ENCODE measurements at regions not wholly inside any gene's neighbourhood (a gene's known extent, or its start where the extent isn't known, plus 50 kb on each side); places are given as distances from the start of the nearest gene placed in this dataset.

- no peak for DNase-seq (ENCODE audit: low spot score in 2 of 2)
- Histone ChIP-seq H3K4me3 (no peak overlapping the region), H3K9me3 (no peaks in the 10 kb centered on the region), H3K36me3 (replicated peaks) (no peaks in the 10 kb centered on the region), H3K4me1 (no peaks in the 10 kb centered on the region), H3K27me3 (ENCODE audit: low read depth) (no peaks in the 10 kb centered on the region)
- in situ Hi-C loops (cut with MboI; ENCODE audit: low sequenced_read_pairs): no loop called here
These were observed 180.3 kb downstream of the EMP1 start for GRCh38 chr12:13376610-13377373.

GRCh38 chr12:13375583-13376345 is 179.2 kb downstream of the EMP1 start:
- no peak overlapping the region for H3K4me3 ChIP-seq
- no peaks in the 10 kb centered on the region for H3K4me1 ChIP-seq
- no peak for DNase-seq (ENCODE audit: low spot score in 2 of 2)
- no peaks in the 10 kb centered on the region for H3K36me3 ChIP-seq (replicated peaks)
- H3K27me3 ChIP-seq (ENCODE audit: low read depth): no peaks in the 10 kb centered on the region
- H3K9me3 ChIP-seq: no peaks in the 10 kb centered on the region
- in situ Hi-C loops (cut with MboI; ENCODE audit: low sequenced_read_pairs): no loop called here

GRCh38 chr12:13374793-13375192 is 178.3 kb downstream of the EMP1 start:
- Histone ChIP-seq H3K36me3 (replicated peaks) (no peaks in the 10 kb centered on the region), H3K9me3 (no peaks in the 10 kb centered on the region), H3K4me1 (no peaks in the 10 kb centered on the region), H3K27me3 (ENCODE audit: low read depth) (no peaks in the 10 kb centered on the region), H3K4me3 (no peak overlapping the region)
- DNase-seq (ENCODE audit: low spot score in 2 of 2): no peak
- in situ Hi-C loops (cut with MboI; ENCODE audit: low sequenced_read_pairs): no loop called here

- Histone ChIP-seq H3K27me3 (ENCODE audit: low read depth) (no peaks in the 10 kb centered on the region), H3K36me3 (replicated peaks) (no peaks in the 10 kb centered on the region), H3K4me3 (no peak overlapping the region), H3K4me1 (peaks cover 6% of the 10 kb centered on the region; the same call in 1 of the 2 replicates), H3K9me3 (no peaks in the 10 kb centered on the region)
- in situ Hi-C loops (cut with MboI; ENCODE audit: low sequenced_read_pairs): no loop called here
- DNase-seq (ENCODE audit: low spot score in 2 of 2): no peak
These were observed 177.3 kb downstream of the EMP1 start for GRCh38 chr12:13373803-13374202.

- Histone ChIP-seq H3K27me3 (ENCODE audit: low read depth) (no peaks in the 10 kb centered on the region), H3K36me3 (replicated peaks) (no peaks in the 10 kb centered on the region), H3K4me1 (peaks cover 6% of the 10 kb centered on the region; the same call in 1 of the 2 replicates), H3K4me3 (no peak overlapping the region), H3K9me3 (no peaks in the 10 kb centered on the region)
- DNase-seq (ENCODE audit: low spot score in 2 of 2): no peak
- in situ Hi-C loops (cut with MboI; ENCODE audit: low sequenced_read_pairs): no loop called here
These were observed 176.6 kb downstream of the EMP1 start for GRCh38 chr12:13373131-13373530.

- no peak for DNase-seq (ENCODE audit: low spot score in 2 of 2)
- H3K4me1 ChIP-seq: peaks cover 6% of the 10 kb centered on the region; the same call in 1 of the 2 replicates
- in situ Hi-C loops (cut with MboI; ENCODE audit: low sequenced_read_pairs): no loop called here
- no peaks in the 10 kb centered on the region for H3K27me3 ChIP-seq (ENCODE audit: low read depth)
- no peak overlapping the region for H3K4me3 ChIP-seq
- no peaks in the 10 kb centered on the region for H3K36me3 ChIP-seq (replicated peaks)
- no peaks in the 10 kb centered on the region for H3K9me3 ChIP-seq
These were observed 175.9 kb downstream of the EMP1 start for GRCh38 chr12:13372386-13372785.

- H3K27me3 ChIP-seq (ENCODE audit: low read depth): no peaks in the 10 kb centered on the region
- no peaks in the 10 kb centered on the region for H3K36me3 ChIP-seq (replicated peaks)
- no peak overlapping the region for H3K4me3 ChIP-seq
- in situ Hi-C loops (cut with MboI; ENCODE audit: low sequenced_read_pairs): no loop called here
- H3K4me1 ChIP-seq: peaks cover 6% of the 10 kb centered on the region; the same call in 1 of the 2 replicates
- no peaks in the 10 kb centered on the region for H3K9me3 ChIP-seq
- no peak for DNase-seq (ENCODE audit: low spot score in 2 of 2)
These were observed 175.3 kb downstream of the EMP1 start for GRCh38 chr12:13371797-13372196.

GRCh38 chr12:13371367-13371766 is 174.8 kb downstream of the EMP1 start:
- Histone ChIP-seq H3K27me3 (ENCODE audit: low read depth) (no peaks in the 10 kb centered on the region), H3K9me3 (no peaks in the 10 kb centered on the region), H3K4me3 (no peak overlapping the region), H3K4me1 (peaks cover 6% of the 10 kb centered on the region; the same call in 1 of the 2 replicates), H3K36me3 (replicated peaks) (no peaks in the 10 kb centered on the region)
- no peak for DNase-seq (ENCODE audit: low spot score in 2 of 2)
- in situ Hi-C loops (cut with MboI; ENCODE audit: low sequenced_read_pairs): no loop called here

- DNase-seq (ENCODE audit: low spot score in 2 of 2): no peak
- peaks cover 6% of the 10 kb centered on the region; the same call in 1 of the 2 replicates for H3K4me1 ChIP-seq
- in situ Hi-C loops (cut with MboI; ENCODE audit: low sequenced_read_pairs): no loop called here
- no peaks in the 10 kb centered on the region for H3K36me3 ChIP-seq (replicated peaks)
- H3K27me3 ChIP-seq (ENCODE audit: low read depth): no peaks in the 10 kb centered on the region
- no peaks in the 10 kb centered on the region for H3K9me3 ChIP-seq
- no peak overlapping the region for H3K4me3 ChIP-seq
These were observed 173.0 kb downstream of the EMP1 start for GRCh38 chr12:13369474-13370056.

- H3K4me1 ChIP-seq: peaks cover 6% of the 10 kb centered on the region; the same call in 1 of the 2 replicates
- no peaks in the 10 kb centered on the region for H3K9me3 ChIP-seq
- in situ Hi-C loops (cut with MboI; ENCODE audit: low sequenced_read_pairs): no loop called here
- no peak overlapping the region for H3K4me3 ChIP-seq
- H3K27me3 ChIP-seq (ENCODE audit: low read depth): no peaks in the 10 kb centered on the region
- peak; percentile 18 to 39 for DNase-seq (ENCODE audit: low spot score in 2 of 2)
- no peaks in the 10 kb centered on the region for H3K36me3 ChIP-seq (replicated peaks)
These were observed 172.4 kb downstream of the EMP1 start for GRCh38 chr12:13368971-13369370.

- in situ Hi-C loops (cut with MboI; ENCODE audit: low sequenced_read_pairs): no loop called here
- H3K36me3 ChIP-seq (replicated peaks): no peaks in the 10 kb centered on the region
- H3K4me3 ChIP-seq: no peak overlapping the region
- H3K4me1 ChIP-seq: peaks cover 6% of the 10 kb centered on the region; the same call in 1 of the 2 replicates
- DNase-seq (ENCODE audit: low spot score in 2 of 2): no peak
- H3K27me3 ChIP-seq (ENCODE audit: low read depth): no peaks in the 10 kb centered on the region
- H3K9me3 ChIP-seq: no peaks in the 10 kb centered on the region
These were observed 171.9 kb downstream of the EMP1 start for GRCh38 chr12:13368431-13368830.

- DNase-seq (ENCODE audit: low spot score in 2 of 2): no peak
- Histone ChIP-seq H3K4me1 (peaks cover 6% of the 10 kb centered on the region; the same call in 1 of the 2 replicates), H3K9me3 (no peaks in the 10 kb centered on the region), H3K4me3 (no peak overlapping the region), H3K27me3 (ENCODE audit: low read depth) (no peaks in the 10 kb centered on the region), H3K36me3 (replicated peaks) (no peaks in the 10 kb centered on the region)
- in situ Hi-C loops (cut with MboI; ENCODE audit: low sequenced_read_pairs): no loop called here
These were observed 171.4 kb downstream of the EMP1 start for GRCh38 chr12:13367973-13368372.

GRCh38 chr12:13365748-13366366 is 169.3 kb downstream of the EMP1 start:
- Histone ChIP-seq H3K27me3 (ENCODE audit: low read depth) (no peaks in the 10 kb centered on the region; the same call in 1 of the 2 replicates), H3K36me3 (replicated peaks) (no peaks in the 10 kb centered on the region), H3K4me3 (no peak overlapping the region), H3K9me3 (no peaks in the 10 kb centered on the region), H3K4me1 (peaks cover 6% of the 10 kb centered on the region; the same call in 1 of the 2 replicates)
- in situ Hi-C loops (cut with MboI; ENCODE audit: low sequenced_read_pairs): no loop called here
- no peak for DNase-seq (ENCODE audit: low spot score in 2 of 2)

All from HAP-1 (cell line).